ENCODE measurements at regions not wholly inside any gene's neighbourhood (a gene's known extent, or its start where the extent isn't known, plus 50 kb on each side); places are given as distances from the start of the nearest gene placed in this dataset.

DNA sequence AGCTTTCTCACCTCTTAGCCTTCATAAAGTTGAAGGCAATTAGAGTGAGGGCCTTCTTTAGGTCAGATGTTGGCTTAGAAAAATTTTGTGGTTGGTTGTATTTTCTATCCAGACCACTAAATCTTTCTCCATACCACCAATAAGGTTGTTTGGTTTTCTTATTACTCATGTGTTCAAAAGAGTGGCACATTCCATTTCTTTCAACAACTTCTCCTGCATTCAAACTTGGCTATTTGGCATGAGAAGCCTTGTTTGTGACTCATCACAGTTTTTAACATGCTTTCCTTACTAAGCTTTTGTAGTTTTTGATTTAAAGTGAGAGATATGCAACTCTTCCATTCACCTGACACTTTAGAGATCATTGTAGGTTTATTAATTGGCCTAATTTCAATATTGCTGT, 949.6 kb downstream of the TBC1D32 start (continued):
- TF ChIP-seq, protein P1, sequence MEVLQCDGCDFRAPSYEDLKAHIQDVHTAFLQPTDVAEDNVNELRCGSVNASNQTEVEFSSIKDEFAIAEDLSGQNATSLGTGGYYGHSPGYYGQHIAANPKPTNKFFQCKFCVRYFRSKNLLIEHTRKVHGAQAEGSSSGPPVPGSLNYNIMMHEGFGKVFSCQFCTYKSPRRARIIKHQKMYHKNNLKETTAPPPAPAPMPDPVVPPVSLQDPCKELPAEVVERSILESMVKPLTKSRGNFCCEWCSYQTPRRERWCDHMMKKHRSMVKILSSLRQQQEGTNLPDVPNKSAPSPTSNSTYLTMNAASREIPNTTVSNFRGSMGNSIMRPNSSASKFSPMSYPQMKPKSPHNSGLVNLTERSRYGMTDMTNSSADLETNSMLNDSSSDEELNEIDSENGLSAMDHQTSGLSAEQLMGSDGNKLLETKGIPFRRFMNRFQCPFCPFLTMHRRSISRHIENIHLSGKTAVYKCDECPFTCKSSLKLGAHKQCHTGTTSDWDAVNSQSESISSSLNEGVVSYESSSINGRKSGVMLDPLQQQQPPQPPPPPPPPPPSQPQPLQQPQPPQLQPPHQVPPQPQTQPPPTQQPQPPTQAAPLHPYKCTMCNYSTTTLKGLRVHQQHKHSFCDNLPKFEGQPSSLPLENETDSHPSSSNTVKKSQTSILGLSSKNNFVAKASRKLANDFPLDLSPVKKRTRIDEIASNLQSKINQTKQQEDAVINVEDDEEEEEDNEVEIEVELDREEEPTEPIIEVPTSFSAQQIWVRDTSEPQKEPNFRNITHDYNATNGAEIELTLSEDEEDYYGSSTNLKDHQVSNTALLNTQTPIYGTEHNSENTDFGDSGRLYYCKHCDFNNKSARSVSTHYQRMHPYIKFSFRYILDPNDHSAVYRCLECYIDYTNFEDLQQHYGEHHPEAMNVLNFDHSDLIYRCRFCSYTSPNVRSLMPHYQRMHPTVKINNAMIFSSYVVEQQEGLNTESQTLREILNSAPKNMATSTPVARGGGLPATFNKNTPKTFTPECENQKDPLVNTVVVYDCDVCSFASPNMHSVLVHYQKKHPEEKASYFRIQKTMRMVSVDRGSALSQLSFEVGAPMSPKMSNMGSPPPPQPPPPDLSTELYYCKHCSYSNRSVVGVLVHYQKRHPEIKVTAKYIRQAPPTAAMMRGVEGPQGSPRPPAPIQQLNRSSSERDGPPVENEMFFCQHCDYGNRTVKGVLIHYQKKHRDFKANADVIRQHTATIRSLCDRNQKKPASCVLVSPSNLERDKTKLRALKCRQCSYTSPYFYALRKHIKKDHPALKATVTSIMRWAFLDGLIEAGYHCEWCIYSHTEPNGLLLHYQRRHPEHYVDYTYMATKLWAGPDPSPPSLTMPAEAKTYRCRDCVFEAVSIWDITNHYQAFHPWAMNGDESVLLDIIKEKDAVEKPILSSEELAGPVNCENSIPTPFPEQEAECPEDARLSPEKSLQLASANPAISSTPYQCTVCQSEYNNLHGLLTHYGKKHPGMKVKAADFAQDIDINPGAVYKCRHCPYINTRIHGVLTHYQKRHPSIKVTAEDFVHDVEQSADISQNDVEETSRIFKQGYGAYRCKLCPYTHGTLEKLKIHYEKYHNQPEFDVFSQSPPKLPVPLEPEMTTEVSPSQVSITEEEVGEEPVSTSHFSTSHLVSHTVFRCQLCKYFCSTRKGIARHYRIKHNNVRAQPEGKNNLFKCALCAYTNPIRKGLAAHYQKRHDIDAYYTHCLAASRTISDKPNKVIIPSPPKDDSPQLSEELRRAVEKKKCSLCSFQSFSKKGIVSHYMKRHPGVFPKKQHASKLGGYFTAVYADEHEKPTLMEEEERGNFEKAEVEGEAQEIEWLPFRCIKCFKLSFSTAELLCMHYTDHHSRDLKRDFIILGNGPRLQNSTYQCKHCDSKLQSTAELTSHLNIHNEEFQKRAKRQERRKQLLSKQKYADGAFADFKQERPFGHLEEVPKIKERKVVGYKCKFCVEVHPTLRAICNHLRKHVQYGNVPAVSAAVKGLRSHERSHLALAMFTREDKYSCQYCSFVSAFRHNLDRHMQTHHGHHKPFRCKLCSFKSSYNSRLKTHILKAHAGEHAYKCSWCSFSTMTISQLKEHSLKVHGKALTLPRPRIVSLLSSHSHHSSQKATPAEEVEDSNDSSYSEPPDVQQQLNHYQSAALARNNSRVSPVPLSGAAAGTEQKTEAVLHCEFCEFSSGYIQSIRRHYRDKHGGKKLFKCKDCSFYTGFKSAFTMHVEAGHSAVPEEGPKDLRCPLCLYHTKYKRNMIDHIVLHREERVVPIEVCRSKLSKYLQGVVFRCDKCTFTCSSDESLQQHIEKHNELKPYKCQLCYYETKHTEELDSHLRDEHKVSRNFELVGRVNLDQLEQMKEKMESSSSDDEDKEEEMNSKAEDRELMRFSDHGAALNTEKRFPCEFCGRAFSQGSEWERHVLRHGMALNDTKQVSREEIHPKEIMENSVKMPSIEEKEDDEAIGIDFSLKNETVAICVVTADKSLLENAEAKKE (CRISPR knock-in tag; IDR thresholded peaks at IDR 0.05): no peak
- TF ChIP-seq POLR2AphosphoS5 (IDR thresholded peaks at IDR 0.05; ENCODE audit: low read depth) (no peak), JUNB (IDR thresholded peaks at IDR 0.05; ENCODE audit: unreplicated experiment) (no peak), ZNF114 (CRISPR knock-in tag; IDR thresholded peaks at IDR 0.05) (no peak), STAT1 (IDR thresholded peaks at IDR 0.05; ENCODE audit: unreplicated experiment) (no peak), ZNF331 (CRISPR knock-in tag; IDR thresholded peaks at IDR 0.05; ENCODE audit: low read depth) (no peak), EZH2 (IDR thresholded peaks at IDR 0.05; ENCODE audit: low read depth, unreplicated experiment) (no peak), CREB1 (CRISPR knock-in tag; IDR thresholded peaks at IDR 0.05; ENCODE audit: low read depth) (no peak)
- TF ChIP-seq, protein P2, sequence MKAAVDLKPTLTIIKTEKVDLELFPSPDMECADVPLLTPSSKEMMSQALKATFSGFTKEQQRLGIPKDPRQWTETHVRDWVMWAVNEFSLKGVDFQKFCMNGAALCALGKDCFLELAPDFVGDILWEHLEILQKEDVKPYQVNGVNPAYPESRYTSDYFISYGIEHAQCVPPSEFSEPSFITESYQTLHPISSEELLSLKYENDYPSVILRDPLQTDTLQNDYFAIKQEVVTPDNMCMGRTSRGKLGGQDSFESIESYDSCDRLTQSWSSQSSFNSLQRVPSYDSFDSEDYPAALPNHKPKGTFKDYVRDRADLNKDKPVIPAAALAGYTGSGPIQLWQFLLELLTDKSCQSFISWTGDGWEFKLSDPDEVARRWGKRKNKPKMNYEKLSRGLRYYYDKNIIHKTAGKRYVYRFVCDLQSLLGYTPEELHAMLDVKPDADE (IDR thresholded peaks at IDR 0.05): no peak

DNA sequence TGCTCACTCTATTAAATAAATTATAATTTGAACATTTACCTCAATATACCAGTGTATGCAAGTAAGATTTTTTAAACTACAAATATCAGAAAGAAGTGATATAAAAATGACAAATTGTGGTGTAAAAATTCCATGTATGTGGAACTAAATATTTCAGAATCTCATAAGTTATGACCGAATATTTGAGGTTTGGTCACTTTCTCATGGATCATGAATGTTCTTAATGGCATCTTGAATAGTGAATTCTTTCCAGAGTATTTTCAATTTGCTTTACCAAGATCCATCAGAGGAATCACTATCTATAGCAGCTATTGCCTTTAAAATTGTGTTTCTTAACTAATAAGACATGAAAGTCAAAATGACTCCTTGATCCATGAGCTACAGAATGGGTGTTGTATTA, 950.6 kb downstream of the TBC1D32 start:
- no peak for TF ChIP-seq POLR2AphosphoS5 (IDR thresholded peaks at IDR 0.05; ENCODE audit: low read depth)
- no peak for TF ChIP-seq CREB1 (CRISPR knock-in tag; IDR thresholded peaks at IDR 0.05; ENCODE audit: low read depth)
- no peak for TF ChIP-seq EZH2 (IDR thresholded peaks at IDR 0.05; ENCODE audit: low read depth, unreplicated experiment)
- no peak for ATAC-seq

More for the DNA sequence above, 950.6 kb downstream of the TBC1D32 start:
- Histone ChIP-seq H2AFZ (no peak overlapping the region), H3K4me2 (no peak overlapping the region), H3K4me1 (ENCODE audit: insufficient read depth) (no peaks in the 10 kb centered on the region), H4K20me1 (replicated peaks; ENCODE audit: insufficient read depth) (no peaks in the 10 kb centered on the region), H3K4me3 (no peak overlapping the region), H3K36me3 (ENCODE audit: insufficient read depth) (no peaks in the 10 kb centered on the region), H3K79me2 (replicated peaks; ENCODE audit: insufficient read depth) (no peaks in the 10 kb centered on the region), H3K9me2 (ENCODE audit: insufficient read depth) (peaks cover 6% of the 10 kb centered on the region; the same call in 1 of the 2 replicates), H3K27ac (ENCODE audit: low read depth) (no peak overlapping the region), H3F3A (replicated peaks; ENCODE audit: low read depth) (no peaks in the 10 kb centered on the region), H3K27me3 (ENCODE audit: insufficient read depth) (no peaks in the 10 kb centered on the region)
- H3K4me1 Mint-ChIP-seq: no peaks in the 10 kb centered on the region
- H3K9me3 Mint-ChIP-seq: no peaks in the 10 kb centered on the region; the same call in 2 of the 3 replicates
- no peaks in the 10 kb centered on the region for H3K36me3 Mint-ChIP-seq (ENCODE audit: low read depth)
- no peaks in the 10 kb centered on the region for H3K27me3 Mint-ChIP-seq (ENCODE audit: insufficient read depth, low read depth, poor library complexity)
- H3K27ac Mint-ChIP-seq: no peak overlapping the region
- H3K4me3 Mint-ChIP-seq: no peak overlapping the region
- no peak for DNase-seq (ENCODE audit: low spot score)
